ENCODE measurements at regions not wholly inside any gene's neighbourhood (a gene's known extent, or its start where the extent isn't known, plus 50 kb on each side); places are given as distances from the start of the nearest gene placed in this dataset.

DNA sequence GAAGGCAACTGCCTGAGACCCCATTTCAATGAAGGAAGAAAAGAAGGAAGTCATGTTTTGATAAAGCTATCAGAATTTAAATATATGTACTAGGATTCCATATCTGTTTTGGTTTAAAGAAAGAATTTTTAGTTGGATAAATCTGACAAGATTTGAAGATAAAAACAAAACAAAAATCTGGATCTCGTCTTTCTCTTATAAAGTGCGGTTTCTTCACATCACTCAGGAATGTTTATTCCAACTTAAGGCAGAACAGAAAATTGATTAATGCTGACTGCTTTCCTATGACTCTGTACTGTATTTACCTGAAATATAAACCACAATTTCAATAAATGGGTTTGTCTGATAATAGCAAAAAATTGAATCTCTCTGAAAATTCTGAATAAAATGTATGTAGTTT, 439.7 kb downstream of the RFPL4B start:
- TF ChIP-seq, protein P1, sequence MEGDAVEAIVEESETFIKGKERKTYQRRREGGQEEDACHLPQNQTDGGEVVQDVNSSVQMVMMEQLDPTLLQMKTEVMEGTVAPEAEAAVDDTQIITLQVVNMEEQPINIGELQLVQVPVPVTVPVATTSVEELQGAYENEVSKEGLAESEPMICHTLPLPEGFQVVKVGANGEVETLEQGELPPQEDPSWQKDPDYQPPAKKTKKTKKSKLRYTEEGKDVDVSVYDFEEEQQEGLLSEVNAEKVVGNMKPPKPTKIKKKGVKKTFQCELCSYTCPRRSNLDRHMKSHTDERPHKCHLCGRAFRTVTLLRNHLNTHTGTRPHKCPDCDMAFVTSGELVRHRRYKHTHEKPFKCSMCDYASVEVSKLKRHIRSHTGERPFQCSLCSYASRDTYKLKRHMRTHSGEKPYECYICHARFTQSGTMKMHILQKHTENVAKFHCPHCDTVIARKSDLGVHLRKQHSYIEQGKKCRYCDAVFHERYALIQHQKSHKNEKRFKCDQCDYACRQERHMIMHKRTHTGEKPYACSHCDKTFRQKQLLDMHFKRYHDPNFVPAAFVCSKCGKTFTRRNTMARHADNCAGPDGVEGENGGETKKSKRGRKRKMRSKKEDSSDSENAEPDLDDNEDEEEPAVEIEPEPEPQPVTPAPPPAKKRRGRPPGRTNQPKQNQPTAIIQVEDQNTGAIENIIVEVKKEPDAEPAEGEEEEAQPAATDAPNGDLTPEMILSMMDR (IDR thresholded peaks at IDR 0.05; ENCODE audit: borderline replicate concordance): no peak
- no peaks in the 10 kb centered on the region for H3K27me3 ChIP-seq (ENCODE audit: low read depth)
- H3K4me3 ChIP-seq: no peak overlapping the region
- no peak for DNase-seq
- no peaks in the 10 kb centered on the region for H3K9me3 ChIP-seq (replicated peaks)
- H3K36me3 ChIP-seq: no peaks in the 10 kb centered on the region
- intact Hi-C loops (cut with micrococcal nuclease): no loop called here
- H3K4me1 ChIP-seq: no peaks in the 10 kb centered on the region
- no peak overlapping the region for H3K27ac ChIP-seq (replicated peaks)

DNA sequence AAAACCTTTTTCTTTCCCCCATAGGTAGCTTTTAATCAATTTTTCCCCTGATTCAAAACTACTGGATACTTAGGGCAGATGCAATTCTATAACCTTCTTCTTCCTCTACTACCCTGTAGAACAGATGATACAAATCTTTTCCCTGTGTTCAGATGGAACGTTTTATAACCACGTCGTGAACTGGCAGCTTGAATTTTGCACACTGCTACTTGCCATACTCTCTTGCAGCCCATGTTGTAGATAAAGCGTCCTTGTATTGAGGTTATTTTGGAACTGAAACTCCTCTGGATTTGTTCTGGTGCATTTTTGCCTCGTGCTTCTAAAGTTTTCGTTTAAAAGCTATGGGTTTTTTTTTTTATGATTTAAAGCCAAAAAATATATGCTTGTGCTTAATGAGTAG, 440.2 kb downstream of the RFPL4B start:
- intact Hi-C loops (cut with micrococcal nuclease): no loop called here
- DNase-seq: no peak
- H3K27ac ChIP-seq (replicated peaks): no peak overlapping the region

DNA sequence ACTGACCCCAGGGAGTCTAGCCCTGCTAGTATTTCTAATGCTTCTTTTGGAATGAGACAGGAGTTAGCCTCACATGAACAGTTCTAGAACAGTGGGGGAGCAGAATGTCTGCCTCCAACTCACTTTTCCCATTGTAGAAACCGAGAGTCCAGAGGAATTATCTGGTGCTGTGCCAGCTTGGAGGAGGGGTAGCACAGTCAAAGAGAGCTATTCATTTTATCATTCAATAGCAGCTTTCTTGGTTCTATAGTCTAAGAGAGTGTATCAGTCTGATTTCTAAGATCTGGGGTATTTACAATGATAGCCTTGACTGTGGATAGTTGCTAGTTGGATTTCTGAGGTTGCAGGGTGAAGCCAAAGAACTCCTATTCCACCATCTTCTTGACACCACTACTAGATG, 448.2 kb downstream of the RFPL4B start:
- H3K9me3 ChIP-seq (replicated peaks): peaks cover 22% of the 10 kb centered on the region
- no peaks in the 10 kb centered on the region for H3K27me3 ChIP-seq (ENCODE audit: low read depth)

More for the DNA sequence above, 440.2 kb downstream of the RFPL4B start:
- peaks cover 2% of the 10 kb centered on the region for H3K9me3 ChIP-seq (replicated peaks)
- H3K27me3 ChIP-seq (ENCODE audit: low read depth): no peaks in the 10 kb centered on the region
- TF ChIP-seq, protein P1 (IDR thresholded peaks at IDR 0.05; ENCODE audit: borderline replicate concordance): no peak
- H3K36me3 ChIP-seq: no peaks in the 10 kb centered on the region
- no peaks in the 10 kb centered on the region for H3K4me1 ChIP-seq
- H3K4me3 ChIP-seq: no peak overlapping the region

DNA sequence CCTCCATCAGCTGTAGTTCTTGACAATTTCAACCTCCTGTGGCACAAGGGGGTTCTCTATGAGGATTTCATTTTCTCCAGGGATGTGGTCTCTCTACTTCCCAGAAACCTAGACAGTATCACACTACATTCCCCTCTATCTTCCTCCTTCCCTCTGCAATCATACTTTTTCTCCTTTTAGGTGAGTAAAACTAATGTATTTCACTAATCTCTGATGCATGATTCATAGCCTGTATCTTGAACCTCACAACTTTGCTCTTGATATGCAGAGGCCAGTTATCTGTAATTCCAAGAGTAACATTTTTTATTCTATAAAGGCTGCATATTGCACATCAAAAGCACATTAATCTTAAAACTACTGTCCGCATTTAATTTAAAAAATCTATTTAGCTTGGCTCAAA, 449.6 kb downstream of the RFPL4B start:
- no peak for DNase-seq
- H3K36me3 ChIP-seq: no peaks in the 10 kb centered on the region
- H3K27me3 ChIP-seq (ENCODE audit: low read depth): no peaks in the 10 kb centered on the region
- TF ChIP-seq, protein P1 (IDR thresholded peaks at IDR 0.05; ENCODE audit: borderline replicate concordance): no peak
- H3K4me1 ChIP-seq: no peaks in the 10 kb centered on the region
- intact Hi-C loops (cut with micrococcal nuclease): no loop called here
- H3K4me3 ChIP-seq: no peak overlapping the region
- no peak overlapping the region for H3K27ac ChIP-seq (replicated peaks)
- H3K9me3 ChIP-seq (replicated peaks): peaks cover 22% of the 10 kb centered on the region

More for the DNA sequence above, 448.2 kb downstream of the RFPL4B start:
- no peak for DNase-seq
- Histone ChIP-seq H3K27ac (replicated peaks) (no peak overlapping the region), H3K4me3 (no peak overlapping the region), H3K36me3 (no peaks in the 10 kb centered on the region), H3K4me1 (no peaks in the 10 kb centered on the region)
- TF ChIP-seq, protein P1 (IDR thresholded peaks at IDR 0.05; ENCODE audit: borderline replicate concordance): no peak
- intact Hi-C loops (cut with micrococcal nuclease): no loop called here

DNA sequence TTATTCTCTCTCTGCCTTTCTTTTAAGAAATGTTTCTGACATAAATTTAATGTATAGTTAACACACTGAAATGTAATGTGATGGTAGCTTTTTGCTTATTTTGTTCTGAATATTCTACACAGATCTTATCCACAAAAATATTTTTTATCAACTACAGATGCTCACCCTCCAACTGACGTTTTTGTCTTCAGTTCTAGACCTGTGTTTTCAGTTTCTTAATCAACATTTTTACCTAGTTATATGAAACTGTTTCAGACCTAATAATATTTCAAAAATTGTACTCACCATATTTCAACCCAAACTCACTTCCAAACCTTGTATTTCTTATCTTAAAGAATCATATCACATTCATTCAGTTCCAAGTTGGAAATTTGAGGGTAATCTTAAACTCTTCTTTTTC, 452.8 kb downstream of the RFPL4B start:
- no peak overlapping the region for H3K4me3 ChIP-seq

More for the DNA sequence above, 452.8 kb downstream of the RFPL4B start:
- H3K27me3 ChIP-seq (ENCODE audit: low read depth): no peaks in the 10 kb centered on the region
- H3K36me3 ChIP-seq: no peaks in the 10 kb centered on the region
- H3K27ac ChIP-seq (replicated peaks): no peak overlapping the region
- H3K9me3 ChIP-seq (replicated peaks): no peaks in the 10 kb centered on the region
- TF ChIP-seq, protein P1 (IDR thresholded peaks at IDR 0.05; ENCODE audit: borderline replicate concordance): no peak
- no peaks in the 10 kb centered on the region for H3K4me1 ChIP-seq
- DNase-seq: no peak
- intact Hi-C loops (cut with micrococcal nuclease): no loop called here

All from left ventricle myocardium inferior (tissue), 1 donor.